B cell (primary cell): ENCODE measurements at regions not wholly inside any gene's neighbourhood (a gene's known extent, or its start where the extent isn't known, plus 50 kb on each side); places are given as distances from the start of the nearest gene placed in this dataset.

Experiments
- ATAC-seq: fragments of 200-7000 bp; cut with Tn5 transposase; one replicate; pipeline ENCODE4 v1.10.0; 2021; ENCODE audit warnings: low read depth, mild to moderate bottlenecking, moderate number of reproducible peaks, moderate library complexity
- CTCF ChIA-PET: fragments of 350-600 bp; sonication (Branson Sonifier 250); formaldehyde crosslinking; loops from one replicate; lab custom pipeline; 2021; ENCODE audit warnings: antibody characterized with exemption, inconsistent platforms; lab: Charles Lee
- POLR2A ChIA-PET: fragments of 350-600 bp; sonication (Branson Sonifier 250); formaldehyde crosslinking; loops from one replicate; lab custom pipeline; 2021; ENCODE audit warnings: antibody characterized with exemption; lab: Charles Lee
- DNase-seq: peaks from one replicate; pipeline ENCODE4 v3.0.0; 2013
- H2AFZ ChIP-seq: 2 replicates; pipeline ENCODE4 v1.6.1; 2012; ENCODE audit warnings: mild to moderate bottlenecking, low read depth, low read length; ENCODE audit not compliant: insufficient read depth, poor library complexity, severe bottlenecking
- H3K27ac ChIP-seq, 2 donors: 1 replicate in 1 of 2; 2 replicates in 1 of 2; pipeline ENCODE4 v1.5.1; 2012 to 2013; ENCODE audit warnings: low read length in 2 of 2, mild to moderate bottlenecking in 2 of 2, moderate library complexity in 1 of 2
- H3K27me3 ChIP-seq, 4 experiments: fragments of 200-600 bp in 1 of 4; sonication (generic) in 1 of 4; replicated peaks in 1 of 4; 1 replicate in 2 of 4; 2 replicates in 2 of 4; pipeline versions ENCODE4 v1.6.1 to v1.7.0; 2013 to 2016; ENCODE audit warnings: low read length in 3 of 4, mild to moderate bottlenecking in 2 of 4, mixed read lengths in 1 of 4, moderate library complexity in 1 of 4; ENCODE audit not compliant: insufficient read depth in 4 of 4, control insufficient read depth in 3 of 4; ENCODE audit errors: control extremely low read depth in 1 of 4
- H3K36me3 ChIP-seq, 2 experiments: replicated peaks in 1 of 2; 1 replicate in 1 of 2; 2 replicates in 1 of 2; pipeline versions ENCODE4 v1.6.1 to v1.7.1; 2013; ENCODE audit warnings: low read length in 1 of 2; ENCODE audit not compliant: insufficient read depth in 2 of 2, control insufficient read depth in 1 of 2; ENCODE audit errors: control extremely low read depth in 1 of 2, extremely low read depth in 1 of 2
- H3K4me1 ChIP-seq, 2 donors: fragments of 200-600 bp in 1 of 2; sonication (generic) in 1 of 2; 1 replicate in 1 of 2; 2 replicates in 1 of 2; pipeline versions ENCODE4 v1.5.1 to v1.6.1; 2013 to 2017; ENCODE audit warnings: low read length in 2 of 2; ENCODE audit not compliant: control insufficient read depth in 2 of 2, insufficient read depth in 2 of 2
- H3K4me2 ChIP-seq: replicated peaks from 2 replicates; pipeline ENCODE3; 2012; ENCODE audit warnings: mild to moderate bottlenecking, low read depth, low read length; ENCODE audit not compliant: poor library complexity, severe bottlenecking
- H3K4me3 ChIP-seq, 5 experiments: fragments of 200-600 bp in 1 of 5; sonication (generic) in 1 of 5; 1 replicate in 3 of 5; 2 replicates in 2 of 5; pipeline versions ENCODE4 v1.5.1 to v1.7.0; 2011 to 2016; ENCODE audit warnings: low read length in 4 of 5, mild to moderate bottlenecking in 4 of 5, low read depth in 2 of 5, control low read depth in 1 of 5, moderate library complexity in 1 of 5; ENCODE audit not compliant: insufficient read depth in 1 of 5; ENCODE audit errors: control extremely low read depth in 1 of 5, extremely low read depth in 1 of 5
- H3K79me2 ChIP-seq: fragments of 200-600 bp; sonication (generic); one replicate; pipeline ENCODE4 v1.6.0; 2016; ENCODE audit warnings: low read length; ENCODE audit not compliant: control insufficient read depth, insufficient read depth
- H3K9ac ChIP-seq: fragments of 200-600 bp; sonication (generic); 2 replicates; pipeline ENCODE4 v1.6.1; 2017; ENCODE audit warnings: mild to moderate bottlenecking, low read length, moderate library complexity
- H3K9me3 ChIP-seq, 3 donors: one replicate each; pipeline versions ENCODE4 v1.6.1 to v1.7.1; 2013; ENCODE audit warnings: low read length in 2 of 3; ENCODE audit not compliant: control insufficient read depth in 2 of 3, insufficient read depth in 1 of 3; ENCODE audit errors: control extremely low read depth in 1 of 3
- H4K20me1 ChIP-seq: 2 replicates; pipeline ENCODE4 v1.6.0; 2012; ENCODE audit warnings: mild to moderate bottlenecking, low read length; ENCODE audit not compliant: insufficient read depth, control insufficient read depth, poor library complexity, severe bottlenecking
- H3K27ac Mint-ChIP-seq: one replicate; pipeline ENCODE4 v1.8.0; 2021; ENCODE audit warnings: mixed read lengths
- H3K27me3 Mint-ChIP-seq: one replicate; pipeline ENCODE4 v1.8.0; 2021; ENCODE audit warnings: mixed read lengths
- H3K4me1 Mint-ChIP-seq: one replicate; pipeline ENCODE4 v1.8.0; 2021; ENCODE audit warnings: mixed read lengths
- H3K4me3 Mint-ChIP-seq: one replicate; pipeline ENCODE4 v1.8.0; 2021; ENCODE audit warnings: mixed read lengths
- H3K9me3 Mint-ChIP-seq: one replicate; pipeline ENCODE4 v1.8.0; 2022; ENCODE audit warnings: mixed read lengths; ENCODE audit not compliant: insufficient read depth
- EZH2 ChIP-seq: IDR thresholded peaks from 2 replicates; pipeline ENCODE4 v1.6.1; 2012; ENCODE audit warnings: borderline replicate concordance, low read depth, mild to moderate bottlenecking, moderate library complexity, low read length; ENCODE audit not compliant: insufficient read depth, poor library complexity, severe bottlenecking
- WGBS: methylation state at CpG from one replicate; pipeline ENCODE4 v1.1.5; 2013; ENCODE audit warnings: missing lambda C conversion rate; ENCODE audit not compliant: insufficient coverage; 5-methylcytosine and 5-hydroxymethylcytosine counted together
- intact Hi-C: fragments of 100-400 bp; cut with micrococcal nuclease; formaldehyde crosslinking; loops from one replicate; pipeline ENCODE4 v1.10.0; 2022
- TF ChIP-seq, protein P1 (sequence below): fragments of 200-600 bp; IDR thresholded peaks from one replicate; pipeline ENCODE4 v1.8.0; 2022; ENCODE audit warnings: antibody characterized with exemption, mild to moderate bottlenecking

DNA sequence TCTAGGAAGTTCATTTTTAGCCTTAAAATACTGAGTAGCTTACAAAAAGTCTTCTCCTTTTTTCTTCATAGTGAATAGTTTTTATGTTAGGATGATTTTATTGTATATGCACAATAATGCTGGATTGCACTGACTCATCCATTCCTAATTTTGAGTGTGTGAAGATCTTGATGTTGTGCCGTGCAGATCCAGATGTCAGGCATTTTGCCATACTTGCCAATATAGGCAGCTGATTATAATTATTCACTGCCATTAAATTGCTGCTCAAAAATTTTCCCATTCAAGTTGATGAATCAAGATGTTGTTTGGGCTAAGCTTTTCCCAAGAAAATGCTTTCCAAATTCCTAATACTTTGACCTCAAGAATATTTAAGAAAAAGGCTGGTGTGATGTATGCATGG is 218.3 kb downstream of the AHR start:
- H3K4me1 Mint-ChIP-seq, result no peaks in the 10 kb centered on the region
- H3K27ac Mint-ChIP-seq, result no peak overlapping the region
- Histone ChIP-seq H4K20me1 (no peaks in the 10 kb centered on the region), H3K27ac (no peak overlapping the region), H3K27me3 (no peaks in the 10 kb centered on the region), H3K4me3 (no peak overlapping the region), H3K36me3 (no peaks in the 10 kb centered on the region), H2AFZ (no peak overlapping the region), H3K4me2 (no peak overlapping the region), H3K79me2 (no peaks in the 10 kb centered on the region), H3K9ac (no peak overlapping the region), H3K4me1 (no peaks in the 10 kb centered on the region), H3K9me3 (no peaks in the 10 kb centered on the region)
- DNase-seq (no peak), ATAC-seq (no peak)
- POLR2A ChIA-PET, result no interaction called here
- intact Hi-C loops, result no loop called here
- no peak overlapping the region for H3K4me3 Mint-ChIP-seq
- CTCF ChIA-PET, result no interaction called here
- TF ChIP-seq EZH2, result no peak
- TF ChIP-seq, protein P1, sequence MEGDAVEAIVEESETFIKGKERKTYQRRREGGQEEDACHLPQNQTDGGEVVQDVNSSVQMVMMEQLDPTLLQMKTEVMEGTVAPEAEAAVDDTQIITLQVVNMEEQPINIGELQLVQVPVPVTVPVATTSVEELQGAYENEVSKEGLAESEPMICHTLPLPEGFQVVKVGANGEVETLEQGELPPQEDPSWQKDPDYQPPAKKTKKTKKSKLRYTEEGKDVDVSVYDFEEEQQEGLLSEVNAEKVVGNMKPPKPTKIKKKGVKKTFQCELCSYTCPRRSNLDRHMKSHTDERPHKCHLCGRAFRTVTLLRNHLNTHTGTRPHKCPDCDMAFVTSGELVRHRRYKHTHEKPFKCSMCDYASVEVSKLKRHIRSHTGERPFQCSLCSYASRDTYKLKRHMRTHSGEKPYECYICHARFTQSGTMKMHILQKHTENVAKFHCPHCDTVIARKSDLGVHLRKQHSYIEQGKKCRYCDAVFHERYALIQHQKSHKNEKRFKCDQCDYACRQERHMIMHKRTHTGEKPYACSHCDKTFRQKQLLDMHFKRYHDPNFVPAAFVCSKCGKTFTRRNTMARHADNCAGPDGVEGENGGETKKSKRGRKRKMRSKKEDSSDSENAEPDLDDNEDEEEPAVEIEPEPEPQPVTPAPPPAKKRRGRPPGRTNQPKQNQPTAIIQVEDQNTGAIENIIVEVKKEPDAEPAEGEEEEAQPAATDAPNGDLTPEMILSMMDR, result no peak
- H3K9me3 Mint-ChIP-seq, result no peaks in the 10 kb centered on the region
- H3K27me3 Mint-ChIP-seq, result no peaks in the 10 kb centered on the region
- WGBS, result no CpG with 5 or more reads among the region's 1 CpG

DNA sequence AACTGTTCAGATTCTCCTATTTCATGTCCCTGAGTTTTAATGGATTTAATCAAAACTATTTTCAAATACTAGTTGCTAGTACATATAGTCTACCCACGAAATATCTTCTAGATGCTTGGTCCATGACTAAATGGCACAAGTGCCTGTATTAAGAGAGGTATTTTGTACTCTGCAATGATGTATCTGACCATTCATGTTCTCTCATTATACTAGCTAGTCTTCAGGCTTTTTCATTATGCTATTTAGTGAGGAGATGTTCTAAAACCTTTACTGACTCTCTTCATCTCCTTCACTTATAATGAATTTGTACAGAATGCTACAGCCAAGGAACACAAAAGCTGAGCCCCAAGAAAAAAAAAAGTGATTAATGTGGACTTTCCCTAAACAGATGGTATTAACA is 222.5 kb downstream of the AHR start:
- Histone ChIP-seq H4K20me1 (no peaks in the 10 kb centered on the region), H3K9ac (no peak overlapping the region), H3K27ac (no peak overlapping the region), H3K36me3 (no peaks in the 10 kb centered on the region), H3K4me2 (no peak overlapping the region), H3K4me1 (no peaks in the 10 kb centered on the region), H2AFZ (no peak overlapping the region), H3K27me3 (no peaks in the 10 kb centered on the region), H3K9me3 (no peaks in the 10 kb centered on the region), H3K4me3 (no peak overlapping the region), H3K79me2 (no peaks in the 10 kb centered on the region)
- CTCF ChIA-PET, result no interaction called here
- H3K9me3 Mint-ChIP-seq, result no peaks in the 10 kb centered on the region
- DNase-seq, result no peak
- H3K27ac Mint-ChIP-seq, result no peak overlapping the region
- WGBS, result no CpG with 5 or more reads among the region's 1 CpG
- ATAC-seq, result no peak
- TF ChIP-seq, protein P1, result no peak
- no peak for TF ChIP-seq EZH2
- POLR2A ChIA-PET, result no interaction called here
- no peak overlapping the region for H3K4me3 Mint-ChIP-seq
- no peaks in the 10 kb centered on the region for H3K27me3 Mint-ChIP-seq
- H3K4me1 Mint-ChIP-seq, result no peaks in the 10 kb centered on the region
- intact Hi-C loops, result no loop called here
